GM23248 (cell line): ENCODE measurements at regions not wholly inside any gene's neighbourhood (a gene's known extent, or its start where the extent isn't known, plus 50 kb on each side); places are given as distances from the start of the nearest gene placed in this dataset.

Experiments
- EZH2 ChIP-seq: fragments of 200-600 bp; sonication (generic); IDR thresholded peaks from 2 replicates; pipeline ENCODE4 v1.6.1; 2018; ENCODE audit warnings: antibody characterized with exemption, mild to moderate bottlenecking; ENCODE audit not compliant: insufficient read depth, poor library complexity, severe bottlenecking
- EZH2phosphoT487 ChIP-seq: fragments of 200-600 bp; sonication (generic); IDR thresholded peaks from 2 replicates; pipeline ENCODE4 v1.6.1; 2018; ENCODE audit warnings: antibody characterized with exemption, moderate library complexity, mild to moderate bottlenecking, low read depth; ENCODE audit not compliant: insufficient read depth

- TF ChIP-seq EZH2 (no peak), EZH2phosphoT487 (no peak)
Observed at GRCh38 chr5:26647781-26648180, 390.6 kb downstream of the CDH9 start.
